ENCODE measurements at regions not wholly inside any gene's neighbourhood (a gene's known extent, or its start where the extent isn't known, plus 50 kb on each side); places are given as distances from the start of the nearest gene placed in this dataset.
"Not testable (repeated sequence)": the region's sequence is repeated elsewhere in the genome, so short reads cannot be mapped to it uniquely, and the experiment has no call there.

- no peaks in the 10 kb centered on the region for H3K79me2 ChIP-seq (ENCODE audit: insufficient read depth, low read length)
- no peak overlapping the region for H3K27ac ChIP-seq (ENCODE audit: low read depth, low read length)
- H3K36me3 Mint-ChIP-seq (ENCODE audit: low read depth, unreplicated experiment) = no peaks in the 10 kb centered on the region
- H3K4me1 ChIP-seq (ENCODE audit: insufficient read depth, low read length) = no peaks in the 10 kb centered on the region
- no peaks in the 10 kb centered on the region for H3K9me3 ChIP-seq (ENCODE audit: insufficient read depth, low read depth, low read length)
- peaks cover under 1% of the 10 kb centered on the region for H3K9me3 Mint-ChIP-seq (ENCODE audit: unreplicated experiment)
- no peaks in the 10 kb centered on the region for H3K27me3 Mint-ChIP-seq (ENCODE audit: low read depth, unreplicated experiment)
- H3K27me3 ChIP-seq (ENCODE audit: insufficient read depth, low read length) = no peaks in the 10 kb centered on the region
- DNase-seq (ENCODE audit: low read depth) (no peak), FAIRE-seq (no peak)
- no peak overlapping the region for H2AFZ ChIP-seq (ENCODE audit: low read depth, low read length)
- no peak overlapping the region for H3K4me3 ChIP-seq (ENCODE audit: insufficient read depth, low read depth, low read length)
- H4K20me1 ChIP-seq (ENCODE audit: insufficient read depth, low read length) = no peaks in the 10 kb centered on the region
- H3K36me3 ChIP-seq (ENCODE audit: insufficient read depth, low read length) = no peaks in the 10 kb centered on the region
- TF ChIP-seq EZH2 (IDR thresholded peaks at IDR 0.05; ENCODE audit: insufficient read depth, low read length) = no peak
- TF ChIP-seq, protein P1, sequence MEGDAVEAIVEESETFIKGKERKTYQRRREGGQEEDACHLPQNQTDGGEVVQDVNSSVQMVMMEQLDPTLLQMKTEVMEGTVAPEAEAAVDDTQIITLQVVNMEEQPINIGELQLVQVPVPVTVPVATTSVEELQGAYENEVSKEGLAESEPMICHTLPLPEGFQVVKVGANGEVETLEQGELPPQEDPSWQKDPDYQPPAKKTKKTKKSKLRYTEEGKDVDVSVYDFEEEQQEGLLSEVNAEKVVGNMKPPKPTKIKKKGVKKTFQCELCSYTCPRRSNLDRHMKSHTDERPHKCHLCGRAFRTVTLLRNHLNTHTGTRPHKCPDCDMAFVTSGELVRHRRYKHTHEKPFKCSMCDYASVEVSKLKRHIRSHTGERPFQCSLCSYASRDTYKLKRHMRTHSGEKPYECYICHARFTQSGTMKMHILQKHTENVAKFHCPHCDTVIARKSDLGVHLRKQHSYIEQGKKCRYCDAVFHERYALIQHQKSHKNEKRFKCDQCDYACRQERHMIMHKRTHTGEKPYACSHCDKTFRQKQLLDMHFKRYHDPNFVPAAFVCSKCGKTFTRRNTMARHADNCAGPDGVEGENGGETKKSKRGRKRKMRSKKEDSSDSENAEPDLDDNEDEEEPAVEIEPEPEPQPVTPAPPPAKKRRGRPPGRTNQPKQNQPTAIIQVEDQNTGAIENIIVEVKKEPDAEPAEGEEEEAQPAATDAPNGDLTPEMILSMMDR (IDR thresholded peaks at IDR 0.05; ENCODE audit: insufficient read depth, low read depth, low read length) = no peak
- no peak overlapping the region for H3K4me3 Mint-ChIP-seq (ENCODE audit: unreplicated experiment)
- peaks cover 5% of the 10 kb centered on the region for H3K4me1 Mint-ChIP-seq (ENCODE audit: low read depth, unreplicated experiment)
- no peak overlapping the region for H3K9ac ChIP-seq (ENCODE audit: low read length)
- H3K4me2 ChIP-seq (ENCODE audit: low read length) = no peak overlapping the region
- H3K27ac Mint-ChIP-seq (ENCODE audit: unreplicated experiment) = no peak overlapping the region
Measured at GRCh38 chr6:149140910-149141290, 176.6 kb upstream of the TAB2 start.

- Histone ChIP-seq H4K20me1 (ENCODE audit: insufficient read depth, low read length) (no peaks in the 10 kb centered on the region), H3K27ac (ENCODE audit: low read depth, low read length) (no peak overlapping the region), H3K9me3 (ENCODE audit: insufficient read depth, low read depth, low read length) (no peaks in the 10 kb centered on the region), H3K9ac (ENCODE audit: low read length) (no peak overlapping the region), H2AFZ (ENCODE audit: low read depth, low read length) (no peak overlapping the region), H3K4me2 (ENCODE audit: low read length) (no peak overlapping the region), H3K79me2 (ENCODE audit: insufficient read depth, low read length) (no peaks in the 10 kb centered on the region), H3K4me1 (ENCODE audit: insufficient read depth, low read length) (no peaks in the 10 kb centered on the region), H3K36me3 (ENCODE audit: insufficient read depth, low read length) (no peaks in the 10 kb centered on the region), H3K4me3 (ENCODE audit: insufficient read depth, low read depth, low read length) (no peak overlapping the region), H3K27me3 (ENCODE audit: insufficient read depth, low read length) (no peaks in the 10 kb centered on the region)
- no peak for DNase-seq (ENCODE audit: low read depth)
- Mint-ChIP-seq H3K36me3 (ENCODE audit: low read depth, unreplicated experiment) (no peaks in the 10 kb centered on the region), H3K4me3 (ENCODE audit: unreplicated experiment) (no peak overlapping the region), H3K27me3 (ENCODE audit: low read depth, unreplicated experiment) (no peaks in the 10 kb centered on the region), H3K27ac (ENCODE audit: unreplicated experiment) (no peak overlapping the region), H3K4me1 (ENCODE audit: low read depth, unreplicated experiment) (peaks cover 5% of the 10 kb centered on the region), H3K9me3 (ENCODE audit: unreplicated experiment) (peaks cover 4% of the 10 kb centered on the region)
- FAIRE-seq = no peak
- TF ChIP-seq, protein P1 (IDR thresholded peaks at IDR 0.05; ENCODE audit: insufficient read depth, low read depth, low read length) = no peak
- no peak for TF ChIP-seq EZH2 (IDR thresholded peaks at IDR 0.05; ENCODE audit: insufficient read depth, low read length)
Measured at GRCh38 chr6:149142924-149143429, 174.5 kb upstream of the TAB2 start.

- H3K27ac Mint-ChIP-seq (ENCODE audit: unreplicated experiment); H4K20me1 ChIP-seq (ENCODE audit: insufficient read depth, low read length); H3K4me3 ChIP-seq (ENCODE audit: insufficient read depth, low read depth, low read length); H3K79me2 ChIP-seq (ENCODE audit: insufficient read depth, low read length); H3K4me3 Mint-ChIP-seq (ENCODE audit: unreplicated experiment); H3K4me1 Mint-ChIP-seq (ENCODE audit: low read depth, unreplicated experiment); H3K4me2 ChIP-seq (ENCODE audit: low read length); H3K36me3 Mint-ChIP-seq (ENCODE audit: low read depth, unreplicated experiment); FAIRE-seq; H3K9me3 ChIP-seq (ENCODE audit: insufficient read depth, low read depth, low read length); H3K4me1 ChIP-seq (ENCODE audit: insufficient read depth, low read length); DNase-seq (ENCODE audit: low read depth); H3K36me3 ChIP-seq (ENCODE audit: insufficient read depth, low read length); H3K27ac ChIP-seq (ENCODE audit: low read depth, low read length); H3K27me3 Mint-ChIP-seq (ENCODE audit: low read depth, unreplicated experiment); H3K27me3 ChIP-seq (ENCODE audit: insufficient read depth, low read length); H3K9ac ChIP-seq (ENCODE audit: low read length); H3K9me3 Mint-ChIP-seq (ENCODE audit: unreplicated experiment); H2AFZ ChIP-seq (ENCODE audit: low read depth, low read length): not testable (repeated sequence)
Measured at GRCh38 chr6:149145800-149146199, 171.7 kb upstream of the TAB2 start.

Measured in astrocyte (in vitro differentiated cells and primary cell).